ENCODE measurements at regions not wholly inside any gene's neighbourhood (a gene's known extent, or its start where the extent isn't known, plus 50 kb on each side); places are given as distances from the start of the nearest gene placed in this dataset.
"Not testable (repeated sequence)": the region's sequence is repeated elsewhere in the genome, so short reads cannot be mapped to it uniquely, and the experiment has no call there.

DNA sequence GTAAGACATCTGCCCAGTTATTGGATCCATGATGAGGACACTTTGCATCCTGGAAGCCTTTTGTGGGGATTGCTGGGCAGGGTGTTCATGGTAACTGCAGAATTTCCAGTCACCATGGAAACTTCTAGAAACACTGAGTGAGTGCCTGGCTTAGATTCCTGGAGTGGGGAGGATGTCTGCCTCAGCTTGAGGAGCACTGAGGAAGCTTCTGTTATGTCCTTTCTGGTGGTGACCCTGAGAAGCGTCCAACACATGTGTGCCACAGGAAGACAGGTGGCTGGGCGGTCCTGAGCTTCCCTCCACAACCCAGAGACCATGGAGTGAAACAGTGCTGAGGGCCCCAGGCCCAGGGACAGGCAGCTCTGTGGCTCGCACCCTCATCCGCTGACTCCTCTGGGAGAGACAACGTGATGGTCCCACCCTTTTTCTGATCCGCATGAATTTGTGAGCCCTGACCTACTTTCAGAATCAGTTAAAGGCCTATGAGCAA lies 191.8 kb upstream of the CXCL12 start:
- no peaks in the 10 kb centered on the region for H3K36me3 ChIP-seq (ENCODE audit: low read depth)
- H4K20me1 ChIP-seq (ENCODE audit: insufficient read depth): no peaks in the 10 kb centered on the region
- DNase-seq: no peak
- CTCF ChIA-PET: no interaction called here
- no TSS peak for BruUV-seq (replicated peaks)
- POLR2A ChIA-PET (ENCODE audit: unreplicated experiment): no interaction called here
- H3K79me2 ChIP-seq (ENCODE audit: low read depth): no peaks in the 10 kb centered on the region
- H3K4me2 ChIP-seq: no peak overlapping the region
- no peaks in the 10 kb centered on the region for H3F3A ChIP-seq (ENCODE audit: insufficient read depth, low read depth)
- H3K4me3 ChIP-seq: no peak overlapping the region
- H3K4me1 ChIP-seq (replicated peaks; ENCODE audit: insufficient read depth): no peaks in the 10 kb centered on the region
- no peak overlapping the region for H2AFZ ChIP-seq
- intact Hi-C loops (cut with micrococcal nuclease; ENCODE audit: unreplicated experiment): no loop called here
- H3K27ac ChIP-seq: no peak overlapping the region
- H3K9me3 ChIP-seq (ENCODE audit: insufficient read depth, low read depth): no peaks in the 10 kb centered on the region
- H3K9me2 ChIP-seq (ENCODE audit: insufficient read depth): no peaks in the 10 kb centered on the region
- TF ChIP-seq EZH2 (IDR thresholded peaks at IDR 0.05; ENCODE audit: low read depth): no peak
- TF ChIP-seq, protein P1, sequence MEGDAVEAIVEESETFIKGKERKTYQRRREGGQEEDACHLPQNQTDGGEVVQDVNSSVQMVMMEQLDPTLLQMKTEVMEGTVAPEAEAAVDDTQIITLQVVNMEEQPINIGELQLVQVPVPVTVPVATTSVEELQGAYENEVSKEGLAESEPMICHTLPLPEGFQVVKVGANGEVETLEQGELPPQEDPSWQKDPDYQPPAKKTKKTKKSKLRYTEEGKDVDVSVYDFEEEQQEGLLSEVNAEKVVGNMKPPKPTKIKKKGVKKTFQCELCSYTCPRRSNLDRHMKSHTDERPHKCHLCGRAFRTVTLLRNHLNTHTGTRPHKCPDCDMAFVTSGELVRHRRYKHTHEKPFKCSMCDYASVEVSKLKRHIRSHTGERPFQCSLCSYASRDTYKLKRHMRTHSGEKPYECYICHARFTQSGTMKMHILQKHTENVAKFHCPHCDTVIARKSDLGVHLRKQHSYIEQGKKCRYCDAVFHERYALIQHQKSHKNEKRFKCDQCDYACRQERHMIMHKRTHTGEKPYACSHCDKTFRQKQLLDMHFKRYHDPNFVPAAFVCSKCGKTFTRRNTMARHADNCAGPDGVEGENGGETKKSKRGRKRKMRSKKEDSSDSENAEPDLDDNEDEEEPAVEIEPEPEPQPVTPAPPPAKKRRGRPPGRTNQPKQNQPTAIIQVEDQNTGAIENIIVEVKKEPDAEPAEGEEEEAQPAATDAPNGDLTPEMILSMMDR (conservative IDR thresholded peaks at IDR 0.05): no peak
- peaks cover 18% of the 10 kb centered on the region for H3K27me3 ChIP-seq (ENCODE audit: insufficient read depth, low read depth)

DNA sequence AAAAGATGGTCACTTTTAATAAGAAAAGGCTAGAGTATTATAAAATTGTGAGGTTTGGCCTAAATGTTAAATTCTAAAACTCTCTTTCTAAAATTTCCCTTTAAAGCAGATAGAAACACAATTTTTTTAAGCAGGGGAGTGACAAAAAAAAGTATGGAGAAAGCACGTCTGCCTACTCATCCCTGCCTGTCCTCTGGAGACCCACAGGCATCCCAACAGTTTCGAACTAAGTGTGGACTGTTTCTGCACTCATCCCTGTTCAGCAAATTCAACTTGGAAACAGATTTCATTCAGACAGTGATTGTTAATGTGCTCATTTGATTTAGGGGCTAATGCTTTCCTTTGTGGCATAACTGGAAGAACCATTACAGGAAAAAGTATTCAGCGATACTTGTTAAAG lies 192.6 kb upstream of the CXCL12 start:
- no peaks in the 10 kb centered on the region for H3K9me2 ChIP-seq (ENCODE audit: insufficient read depth)
- H3K27me3 ChIP-seq (ENCODE audit: insufficient read depth, low read depth): peaks cover 13% of the 10 kb centered on the region
- no peaks in the 10 kb centered on the region for H3K4me1 ChIP-seq (replicated peaks; ENCODE audit: insufficient read depth)
- H3K9me3 ChIP-seq (ENCODE audit: insufficient read depth, low read depth): no peaks in the 10 kb centered on the region
- no peak for DNase-seq
- ChIA-PET CTCF (no interaction called here), POLR2A (ENCODE audit: unreplicated experiment) (interaction anchor here (0.7 kb wide), 1 partner anchor 56 kb away, joined by 3 read pairs; no protein-coding TSS in a partner anchor)
- no peaks in the 10 kb centered on the region for H3F3A ChIP-seq (ENCODE audit: insufficient read depth, low read depth)
- TF ChIP-seq, protein P1 (conservative IDR thresholded peaks at IDR 0.05): no peak
- BruUV-seq (replicated peaks): no TSS peak
- H3K4me2 ChIP-seq: no peak overlapping the region
- no peak overlapping the region for H2AFZ ChIP-seq
- intact Hi-C loops (cut with micrococcal nuclease; ENCODE audit: unreplicated experiment): no loop called here
- no peaks in the 10 kb centered on the region for H4K20me1 ChIP-seq (ENCODE audit: insufficient read depth)
- no peaks in the 10 kb centered on the region for H3K36me3 ChIP-seq (ENCODE audit: low read depth)
- no peaks in the 10 kb centered on the region for H3K79me2 ChIP-seq (ENCODE audit: low read depth)
- no peak overlapping the region for H3K27ac ChIP-seq
- H3K4me3 ChIP-seq: no peak overlapping the region

DNA sequence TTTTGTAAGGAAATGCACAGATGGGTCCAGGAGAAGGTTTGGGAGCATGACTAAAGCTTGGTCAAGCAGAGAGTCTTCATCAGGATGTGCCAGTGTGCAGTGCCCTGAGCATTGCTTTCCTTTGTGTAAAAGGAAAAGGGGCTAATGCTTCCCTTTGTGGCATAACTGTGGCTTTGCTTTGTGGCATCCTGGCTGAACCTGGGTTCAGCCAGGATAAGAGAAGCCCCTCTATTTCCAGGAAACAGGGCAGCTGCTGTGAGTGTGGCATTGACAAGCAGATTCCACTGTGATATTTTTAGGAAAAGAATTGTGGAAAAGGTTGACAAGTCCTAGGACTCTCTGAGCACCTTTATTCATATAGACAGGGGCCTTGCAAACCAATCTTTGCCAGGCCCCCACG lies 193.4 kb upstream of the CXCL12 start:
- CTCF ChIA-PET: no interaction called here
- no peak overlapping the region for H3K4me3 ChIP-seq
- H4K20me1 ChIP-seq (ENCODE audit: insufficient read depth): no peaks in the 10 kb centered on the region
- H3K4me1 ChIP-seq (replicated peaks; ENCODE audit: insufficient read depth): no peaks in the 10 kb centered on the region
- H2AFZ ChIP-seq: no peak overlapping the region
- no peaks in the 10 kb centered on the region for H3K79me2 ChIP-seq (ENCODE audit: low read depth)
- DNase-seq: no peak
- H3K9me2 ChIP-seq (ENCODE audit: insufficient read depth): no peaks in the 10 kb centered on the region
- H3K9me3 ChIP-seq (ENCODE audit: insufficient read depth, low read depth): no peaks in the 10 kb centered on the region
- H3K36me3 ChIP-seq (ENCODE audit: low read depth): no peaks in the 10 kb centered on the region
- POLR2A ChIA-PET (ENCODE audit: unreplicated experiment): no interaction called here
- H3K27me3 ChIP-seq (ENCODE audit: insufficient read depth, low read depth): peaks cover 6% of the 10 kb centered on the region
- no peak overlapping the region for H3K27ac ChIP-seq
- BruUV-seq (replicated peaks): no TSS peak
- TF ChIP-seq, protein P1 (conservative IDR thresholded peaks at IDR 0.05): no peak
- no peak for TF ChIP-seq EZH2 (IDR thresholded peaks at IDR 0.05; ENCODE audit: low read depth)
- no peak overlapping the region for H3K4me2 ChIP-seq
- H3F3A ChIP-seq (ENCODE audit: insufficient read depth, low read depth): no peaks in the 10 kb centered on the region
- intact Hi-C loops (cut with micrococcal nuclease; ENCODE audit: unreplicated experiment): no loop called here

DNA sequence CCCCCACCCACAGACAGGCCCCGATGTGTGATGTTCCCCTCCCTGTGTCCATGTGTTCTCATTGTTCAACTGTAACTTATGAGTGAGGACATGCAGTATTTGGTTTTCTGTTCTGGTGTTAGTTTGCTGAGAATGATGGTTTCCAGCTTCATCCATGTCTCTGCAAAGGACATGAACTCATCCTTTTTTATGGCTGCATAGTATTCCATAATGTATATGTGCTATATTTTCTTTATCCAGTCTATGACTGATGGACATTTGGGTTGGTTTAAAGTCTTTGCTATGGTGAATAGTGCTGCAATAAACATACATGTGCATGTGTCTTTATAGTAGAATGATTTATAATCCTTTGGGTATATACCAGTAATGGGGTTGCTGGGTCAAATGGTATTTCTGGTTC lies 194.1 kb upstream of the CXCL12 start:
- H3F3A ChIP-seq (ENCODE audit: insufficient read depth, low read depth); H3K9me3 ChIP-seq (ENCODE audit: insufficient read depth, low read depth); H3K4me2 ChIP-seq; H3K4me3 ChIP-seq; BruUV-seq (replicated peaks); H3K79me2 ChIP-seq (ENCODE audit: low read depth); H3K9me2 ChIP-seq (ENCODE audit: insufficient read depth); POLR2A ChIA-PET (ENCODE audit: unreplicated experiment); DNase-seq; H3K27ac ChIP-seq; H3K4me1 ChIP-seq (replicated peaks; ENCODE audit: insufficient read depth); H3K27me3 ChIP-seq (ENCODE audit: insufficient read depth, low read depth); H3K36me3 ChIP-seq (ENCODE audit: low read depth); CTCF ChIA-PET; H2AFZ ChIP-seq; intact Hi-C loops (cut with micrococcal nuclease; ENCODE audit: unreplicated experiment); H4K20me1 ChIP-seq (ENCODE audit: insufficient read depth): not testable (repeated sequence)

All from PC-9 (cell line).